ENCODE measurements at regions not wholly inside any gene's neighbourhood (a gene's known extent, or its start where the extent isn't known, plus 50 kb on each side); places are given as distances from the start of the nearest gene placed in this dataset.

DNA sequence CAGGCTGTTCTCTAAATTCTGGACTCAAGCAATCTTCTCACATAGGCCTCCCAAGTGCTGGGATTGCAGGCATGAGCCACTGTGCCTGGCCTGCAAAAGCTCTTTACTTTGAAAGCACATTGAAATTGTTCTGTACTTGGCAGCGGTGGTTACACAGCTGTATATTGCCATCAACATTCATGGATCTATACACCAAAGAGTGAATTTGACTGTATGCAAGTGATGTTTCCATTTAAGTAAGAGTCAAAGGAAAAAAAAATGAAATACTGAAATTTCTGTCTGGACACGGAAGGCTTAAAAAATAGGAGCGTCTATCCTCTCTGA is 450.6 kb upstream of the PSMD7 start:
- no peak for DNase-seq (ENCODE audit: low spot score)

DNA sequence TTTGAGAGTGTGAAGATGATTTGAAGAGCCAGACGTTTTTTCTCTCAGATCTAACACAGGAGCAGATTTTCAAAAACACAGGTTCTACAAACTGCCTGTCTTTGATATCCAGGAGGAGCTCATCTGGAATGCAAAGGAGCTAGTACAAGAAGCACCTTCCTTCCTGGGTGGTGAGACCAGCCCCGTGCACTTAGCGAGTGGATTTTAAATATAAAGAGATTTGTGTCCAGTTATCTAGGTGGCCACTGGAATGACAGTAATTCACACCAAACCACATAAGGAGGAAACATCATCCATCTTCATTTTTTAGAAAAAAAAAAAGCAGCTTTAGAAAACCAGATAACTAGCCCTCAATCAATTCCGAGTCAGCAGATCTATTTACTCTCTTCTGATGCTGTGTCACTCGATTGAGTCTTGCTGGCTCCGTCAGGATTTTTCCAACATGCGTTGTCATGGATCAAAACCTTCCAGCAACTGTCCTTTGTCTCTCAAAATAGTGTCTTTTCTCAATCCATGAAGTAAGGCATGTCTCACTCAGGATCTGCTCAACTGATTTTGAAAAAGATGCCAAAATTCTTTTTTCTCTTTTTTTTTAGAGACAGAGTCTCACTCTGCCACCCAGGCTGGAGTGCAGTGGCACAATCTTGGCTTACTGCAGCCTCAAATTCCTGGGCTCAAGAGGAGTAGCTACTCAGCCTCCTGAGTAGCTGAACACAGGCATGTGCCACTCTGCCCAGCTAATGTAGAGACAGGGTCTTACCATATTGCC is 451.2 kb upstream of the PSMD7 start:
- no peak for DNase-seq (ENCODE audit: low spot score)

- no peak for DNase-seq (ENCODE audit: low spot score)
Observed at GRCh38 chr16:73840728-73841127, 455.9 kb upstream of the PSMD7 start.

GRCh38 chr16:73831220-73831619 is 465.4 kb upstream of the PSMD7 start:
- DNase-seq (ENCODE audit: low spot score) = no peak

DNA sequence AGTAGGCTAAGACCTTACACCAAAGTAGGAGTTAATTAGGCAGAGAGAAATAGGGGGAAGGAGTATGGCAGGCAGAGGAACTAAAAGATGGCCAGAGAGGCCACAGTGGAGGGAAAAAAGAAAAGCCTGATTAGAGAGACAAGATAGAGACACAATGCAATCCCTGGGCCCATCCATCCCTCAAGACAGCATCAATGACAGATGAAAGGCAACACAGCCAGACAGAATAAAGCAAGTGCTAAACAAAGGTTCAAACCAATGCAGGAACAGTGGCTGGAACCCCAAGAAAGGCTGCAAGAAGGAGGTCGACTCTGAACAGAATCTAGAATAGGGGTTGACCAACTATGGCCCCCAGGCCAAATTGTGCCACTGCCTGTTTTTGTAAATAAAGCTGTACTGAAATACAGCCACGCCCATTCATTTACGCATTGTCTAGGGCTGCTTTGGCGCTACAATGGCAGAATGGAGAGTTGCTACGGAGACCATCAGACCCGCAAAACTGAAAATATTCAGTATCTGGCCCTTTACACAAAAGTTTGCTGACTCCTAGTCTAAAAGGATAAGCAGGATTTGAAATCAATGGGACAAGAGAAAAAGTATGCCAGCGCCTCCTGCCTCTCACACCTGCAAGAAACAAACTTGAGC is 473.3 kb upstream of the PSMD7 start:
- DNase-seq (ENCODE audit: low spot score) = no peak

DNA sequence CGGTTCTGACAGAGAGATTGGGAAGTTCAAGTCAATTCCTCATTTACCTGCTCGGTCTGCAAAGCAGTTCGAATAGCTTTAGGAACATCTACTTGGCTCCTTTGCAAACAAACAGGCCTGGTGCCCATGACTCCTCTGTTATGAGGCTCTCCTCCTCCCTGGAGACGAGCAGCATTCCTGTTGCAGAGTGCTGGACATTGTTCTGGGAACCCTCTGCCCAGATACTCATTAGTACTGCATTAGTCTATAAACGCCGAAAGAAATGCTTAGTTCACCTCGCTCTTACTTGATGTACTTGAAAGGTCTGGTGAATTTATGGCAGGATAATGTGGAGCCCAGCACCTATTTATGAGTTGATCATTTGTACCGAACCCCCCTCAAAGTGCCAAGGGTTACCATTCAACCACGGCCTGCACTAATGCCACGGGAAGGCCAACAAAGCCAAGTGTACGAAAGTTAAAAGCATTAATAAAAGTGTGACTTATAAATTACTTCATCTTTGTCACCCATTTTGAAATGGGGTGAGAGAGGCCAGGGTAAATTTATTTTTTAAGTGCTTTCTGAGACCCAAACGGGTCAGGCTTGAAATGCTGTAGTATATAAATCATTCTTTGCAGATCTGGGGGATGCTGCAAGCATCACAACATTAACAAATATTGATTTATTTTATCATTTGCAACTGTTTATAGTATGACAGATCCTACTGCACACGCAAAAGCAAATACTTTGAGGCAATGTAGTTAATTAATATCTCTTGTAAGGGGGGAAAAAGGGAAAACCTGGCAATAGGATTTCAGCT is 478.9 kb upstream of the PSMD7 start:
- no peak for DNase-seq (ENCODE audit: low spot score)

- no peak for DNase-seq (ENCODE audit: low spot score)
Observed at GRCh38 chr16:73813527-73813926, 483.1 kb upstream of the PSMD7 start.

DNA sequence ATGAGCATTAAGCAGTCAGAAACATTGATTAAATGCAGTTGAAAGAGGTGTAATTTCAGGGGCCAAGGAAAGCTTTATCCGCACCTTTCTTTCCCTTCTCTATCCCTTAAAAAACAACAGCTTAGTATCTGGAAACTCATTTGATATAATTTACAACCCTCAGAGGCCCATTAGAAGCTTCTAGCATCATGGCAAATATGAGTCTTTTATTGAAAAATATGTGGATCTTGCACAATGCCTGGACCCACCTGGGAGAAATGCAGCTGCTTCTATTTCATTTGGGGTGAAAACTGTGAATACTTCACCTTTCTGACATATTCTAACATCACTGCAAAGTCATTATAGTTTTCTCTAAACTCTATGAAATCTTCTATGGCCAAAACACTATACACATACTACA is 492.2 kb upstream of the PSMD7 start:
- DNase-seq (ENCODE audit: low spot score) = no peak

- no peak for DNase-seq (ENCODE audit: low spot score)
Observed at GRCh38 chr16:73798471-73798870, 498.1 kb upstream of the PSMD7 start.

DNA sequence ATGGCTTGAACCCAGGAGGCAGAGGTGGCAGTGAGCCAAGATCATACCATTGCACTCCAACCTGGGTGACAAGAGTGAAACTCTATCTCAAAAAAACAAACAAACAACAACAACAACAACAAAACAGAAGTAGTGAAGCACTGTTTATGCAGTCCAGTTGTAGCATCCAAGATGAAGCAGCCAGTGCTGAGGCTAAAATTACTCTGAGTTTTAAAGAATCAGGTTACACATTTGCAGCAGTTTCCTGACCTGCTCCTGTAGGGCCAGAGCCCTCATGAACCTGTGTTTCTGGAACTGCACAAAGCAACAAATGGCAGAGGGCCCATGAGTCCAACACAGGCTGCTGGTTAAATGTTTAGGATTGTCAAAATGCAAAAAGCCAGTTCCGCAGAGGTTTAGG is 499.5 kb upstream of the PSMD7 start:
- no peak for DNase-seq (ENCODE audit: low spot score)

DNA sequence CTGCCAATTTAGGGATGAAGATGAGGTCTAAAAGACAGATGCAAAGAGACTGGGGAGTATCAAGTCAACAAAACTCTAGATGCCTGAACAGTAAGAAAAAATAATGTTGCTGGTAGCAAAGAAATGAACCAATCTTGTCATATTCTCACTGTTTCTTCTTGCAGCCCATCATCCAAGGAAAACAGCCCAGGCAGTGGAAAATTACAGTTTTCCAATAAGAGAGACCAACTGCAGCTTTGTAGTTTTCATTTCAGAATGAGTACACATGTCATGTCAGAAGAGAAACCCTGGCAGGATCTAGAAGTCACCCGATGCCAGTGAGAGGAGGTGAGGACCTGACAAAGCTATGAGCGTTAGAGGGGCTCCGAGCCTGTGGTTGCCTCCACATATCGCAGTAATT is 500.4 kb upstream of the PSMD7 start:
- no peak for DNase-seq (ENCODE audit: low spot score)

DNA sequence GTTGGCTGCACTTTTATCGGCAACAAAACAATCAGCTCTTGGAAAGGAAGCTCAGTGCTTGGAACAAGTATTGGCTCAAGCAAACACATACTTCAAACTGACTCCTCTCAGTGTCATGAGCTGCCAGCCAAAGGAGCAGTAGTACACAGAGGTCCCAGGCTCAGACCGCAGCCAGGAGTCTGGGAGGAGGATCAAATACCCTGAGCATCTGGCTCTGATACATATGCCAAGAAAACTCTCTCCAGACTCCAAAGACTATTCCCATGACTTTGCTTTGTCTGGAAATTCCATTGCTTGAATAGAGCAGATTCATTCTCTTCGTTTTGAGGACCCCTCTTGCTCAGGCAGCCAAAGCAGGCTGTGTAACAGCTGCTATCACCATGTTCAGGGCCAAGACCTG is 501.6 kb upstream of the PSMD7 start:
- DNase-seq (ENCODE audit: low spot score) = no peak

DNA sequence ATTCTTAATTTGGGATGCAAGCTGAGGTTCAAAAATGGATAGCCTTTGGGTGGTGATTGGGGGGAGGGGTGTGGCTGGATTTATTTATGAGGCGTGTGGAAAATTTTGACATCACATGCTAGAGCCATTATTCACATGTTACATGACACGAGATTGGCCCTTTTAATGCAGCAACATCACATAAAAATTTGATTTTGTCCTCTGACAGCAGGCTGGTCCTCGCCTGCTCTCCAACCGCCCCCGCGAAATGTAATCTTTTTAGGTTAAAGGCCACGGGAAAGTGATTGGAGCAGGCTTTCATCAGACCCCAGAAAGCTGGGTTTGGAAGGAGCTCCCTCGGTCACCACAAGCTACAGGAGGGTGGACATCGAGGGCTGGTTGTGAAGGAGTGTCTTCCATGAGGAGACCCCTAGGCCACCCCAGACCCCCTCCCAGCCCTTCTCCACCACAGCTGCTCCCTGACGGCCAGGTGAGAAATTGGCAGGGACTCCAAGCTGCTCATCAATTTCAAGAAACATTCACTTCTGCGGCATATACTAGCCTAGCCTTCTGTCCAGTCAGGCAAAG is 502.7 kb upstream of the PSMD7 start:
- no peak for DNase-seq (ENCODE audit: low spot score)

GRCh38 chr16:73793260-73793659 is 503.4 kb upstream of the PSMD7 start:
- DNase-seq (ENCODE audit: low spot score) = no peak

DNA sequence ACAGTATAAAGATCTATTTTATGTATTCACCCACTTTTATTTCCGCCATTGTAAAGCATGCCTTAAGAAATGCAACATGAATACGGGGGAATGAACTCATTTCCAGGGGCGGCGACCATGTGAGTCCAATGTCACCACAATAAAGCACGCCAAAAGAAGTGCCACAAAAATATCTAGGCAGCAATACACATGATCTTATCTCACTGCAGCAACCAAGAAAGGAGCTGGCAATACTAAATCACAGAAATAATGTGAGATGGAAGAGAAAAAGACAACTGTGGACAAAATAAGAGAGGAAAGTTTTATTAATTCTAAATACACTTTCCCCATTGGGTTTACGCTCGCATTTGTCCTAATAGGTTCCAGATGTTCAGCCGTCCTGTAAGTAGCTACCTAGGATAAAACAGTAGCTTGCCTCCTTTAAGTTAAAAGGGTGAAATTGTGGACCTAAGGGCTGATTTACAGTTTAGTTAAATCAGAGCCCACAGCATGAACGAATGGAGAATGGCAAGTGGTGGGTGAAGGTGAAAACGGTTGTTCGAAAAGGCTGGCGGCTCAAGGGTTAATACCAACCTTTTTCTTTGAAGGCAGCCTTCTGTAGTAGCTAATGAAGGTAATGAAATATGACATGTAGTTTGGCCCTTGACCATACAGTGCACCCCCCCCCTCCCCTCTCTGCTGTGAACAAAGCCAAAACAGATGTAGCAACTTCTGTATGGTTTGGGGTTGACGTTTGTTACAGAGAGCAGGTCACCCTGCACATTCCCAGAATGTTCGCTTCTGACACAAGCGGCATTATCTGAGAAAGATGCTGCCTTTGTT is 504.2 kb upstream of the PSMD7 start:
- DNase-seq (ENCODE audit: low spot score) = no peak

GRCh38 chr16:73781297-73781696 is 515.3 kb upstream of the PSMD7 start:
- DNase-seq (ENCODE audit: low spot score) = no peak

DNA sequence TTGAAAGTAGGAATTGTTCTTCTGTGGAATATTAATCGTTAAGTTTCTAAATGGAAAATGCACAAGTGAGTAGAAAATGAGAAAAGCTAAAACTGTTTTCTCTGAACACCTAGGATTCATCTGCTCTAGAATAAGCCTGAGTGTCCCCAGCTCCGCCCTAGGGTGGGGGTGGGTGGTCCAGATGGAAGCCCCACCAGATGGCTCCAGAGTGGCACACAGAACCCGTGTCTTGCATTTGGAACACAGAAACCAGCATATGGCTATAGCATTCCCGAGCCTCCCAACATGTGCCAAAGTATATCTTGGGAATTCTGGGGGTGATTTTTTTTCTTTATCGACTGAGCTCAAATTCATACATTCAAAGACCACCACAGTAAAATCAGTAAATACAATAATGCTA is 517.7 kb upstream of the PSMD7 start:
- no peak for DNase-seq (ENCODE audit: low spot score)

- DNase-seq (ENCODE audit: low spot score) = no peak
Observed at GRCh38 chr16:73775841-73776388, 520.7 kb upstream of the PSMD7 start.

- DNase-seq (ENCODE audit: low spot score) = no peak
Observed at GRCh38 chr16:73771196-73772064, 525.2 kb upstream of the PSMD7 start.

DNA sequence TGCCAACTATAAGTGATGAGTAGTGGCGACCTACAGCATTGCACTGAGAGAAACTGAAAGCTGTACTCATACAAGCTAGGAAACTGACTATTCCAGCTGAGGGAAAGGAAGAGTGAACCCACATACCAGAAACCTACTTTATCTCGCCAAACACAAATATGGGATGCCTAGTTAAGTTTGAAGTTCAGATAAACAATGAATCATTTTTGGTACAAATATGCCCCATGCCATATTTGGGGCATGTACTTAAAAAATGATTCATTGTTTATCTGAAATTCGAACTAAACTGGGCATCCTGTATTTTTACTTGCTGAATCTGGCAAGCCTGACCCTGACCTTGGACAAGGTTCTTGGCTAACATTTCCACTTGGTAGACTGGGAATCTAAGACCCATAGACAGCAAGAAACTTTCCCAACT is 527.8 kb upstream of the PSMD7 start:
- DNase-seq (ENCODE audit: low spot score) = no peak
